GM15510 (cell line): ENCODE measurements at regions not wholly inside any gene's neighbourhood (a gene's known extent, or its start where the extent isn't known, plus 50 kb on each side); places are given as distances from the start of the nearest gene placed in this dataset.

ENCODE experiments used
- POLR2A ChIP-seq: IDR thresholded peaks from 3 replicates; pipeline ENCODE4 v1.6.1; 2011; ENCODE audit warnings: borderline replicate concordance; ENCODE audit not compliant: insufficient read length; ENCODE audit errors: extremely low read depth

GRCh38 chr15:62426387-62426956, 261.4 kb upstream of the C2CD4B start:
- no peak for TF ChIP-seq POLR2A

- no peak for TF ChIP-seq POLR2A
Measured at GRCh38 chr15:62428259-62428658, 263.2 kb upstream of the C2CD4B start.

- no peak for TF ChIP-seq POLR2A
Measured at GRCh38 chr15:62428851-62429598, 263.9 kb upstream of the C2CD4B start.

GRCh38 chr15:62430056-62430455, 265.0 kb upstream of the C2CD4B start:
- no peak for TF ChIP-seq POLR2A

GRCh38 chr15:62430552-62430951, 265.5 kb upstream of the C2CD4B start:
- TF ChIP-seq POLR2A = no peak

- no peak for TF ChIP-seq POLR2A
Measured at GRCh38 chr15:62431008-62431797, 266.1 kb upstream of the C2CD4B start.

- no peak for TF ChIP-seq POLR2A
Measured at GRCh38 chr15:62431817-62432216, 266.7 kb upstream of the C2CD4B start.

GRCh38 chr15:62432702-62433398, 267.8 kb upstream of the C2CD4B start:
- no peak for TF ChIP-seq POLR2A

- no peak for TF ChIP-seq POLR2A
Measured at GRCh38 chr15:62436235-62436634, 271.1 kb upstream of the C2CD4B start.

- TF ChIP-seq POLR2A = no peak
Measured at GRCh38 chr15:62437753-62438152, 272.7 kb upstream of the C2CD4B start.

GRCh38 chr15:62439543-62440016, 274.5 kb upstream of the C2CD4B start:
- TF ChIP-seq POLR2A = no peak

GRCh38 chr15:62440362-62441105, 275.4 kb upstream of the C2CD4B start:
- TF ChIP-seq POLR2A = no peak

- no peak for TF ChIP-seq POLR2A
Measured at GRCh38 chr15:62444104-62445022, 279.3 kb upstream of the C2CD4B start.

GRCh38 chr15:62445244-62445643, 280.2 kb upstream of the C2CD4B start:
- TF ChIP-seq POLR2A = no peak

- no peak for TF ChIP-seq POLR2A
Measured at GRCh38 chr15:62446984-62447383, 281.9 kb upstream of the C2CD4B start.
